GM23338 (cell line): ENCODE measurements at regions not wholly inside any gene's neighbourhood (a gene's known extent, or its start where the extent isn't known, plus 50 kb on each side); places are given as distances from the start of the nearest gene placed in this dataset.

Experiments
- ATAC-seq: fragments of 200-7000 bp; cut with Tn5 transposase; 3 replicates; pipeline ENCODE4 v1.9.1; 2020
- DNase-seq: peaks from one replicate; pipeline ENCODE4 v3.0.0-alpha.2; 2015; ENCODE audit warnings: low spot score
- H2AFZ ChIP-seq: fragments of 200-600 bp; sonication (generic); 2 replicates; pipeline ENCODE4 v1.8.0; 2016; ENCODE audit warnings: antibody characterized with exemption, mild to moderate bottlenecking, moderate library complexity
- H3F3A ChIP-seq: fragments of 200-600 bp; sonication (generic); replicated peaks from 2 replicates; pipeline ENCODE4 v1.8.0; 2017; ENCODE audit warnings: antibody characterized with exemption, mixed run types, low read depth
- H3K27ac ChIP-seq: fragments of 200-600 bp; sonication (generic); 2 replicates; pipeline ENCODE4 v1.6.1; 2016; ENCODE audit warnings: low read depth
- H3K27me3 ChIP-seq: fragments of 200-600 bp; sonication (generic); 2 replicates; pipeline ENCODE4 v1.8.0; 2016; ENCODE audit warnings: mild to moderate bottlenecking, mixed run types, moderate library complexity; ENCODE audit not compliant: insufficient read depth
- H3K36me3 ChIP-seq: fragments of 200-600 bp; sonication (generic); 2 replicates; pipeline ENCODE4 v1.8.0; 2016; ENCODE audit warnings: mild to moderate bottlenecking; ENCODE audit not compliant: insufficient read depth
- H3K4me1 ChIP-seq: fragments of 200-600 bp; sonication (generic); 2 replicates; pipeline ENCODE4 v1.8.0; 2016; ENCODE audit warnings: mild to moderate bottlenecking, moderate library complexity; ENCODE audit not compliant: insufficient read depth
- H3K4me2 ChIP-seq: fragments of 200-600 bp; sonication (generic); 2 replicates; pipeline ENCODE4 v1.7.1; 2017; ENCODE audit warnings: mixed run types
- H3K4me3 ChIP-seq: fragments of 200-600 bp; sonication (generic); 2 replicates; pipeline ENCODE4 v1.6.1; 2016; ENCODE audit warnings: mixed run types
- H3K79me2 ChIP-seq: fragments of 200-600 bp; sonication (generic); replicated peaks from 2 replicates; pipeline ENCODE4 v1.8.0; 2017; ENCODE audit warnings: mild to moderate bottlenecking; ENCODE audit not compliant: insufficient read depth
- H3K9me2 ChIP-seq: fragments of 200-600 bp; sonication (generic); 2 replicates; pipeline ENCODE4 v1.8.0; 2017; ENCODE audit not compliant: insufficient read depth
- H4K20me1 ChIP-seq: fragments of 200-600 bp; sonication (generic); replicated peaks from 2 replicates; pipeline ENCODE4 v1.8.0; 2017; ENCODE audit warnings: mild to moderate bottlenecking; ENCODE audit not compliant: insufficient read depth
- H3K27ac Mint-ChIP-seq: 2 replicates; pipeline ENCODE4 v1.8.0; 2020; ENCODE audit warnings: inconsistent platforms, mild to moderate bottlenecking, moderate library complexity, mixed read lengths
- H3K27me3 Mint-ChIP-seq: 3 replicates; pipeline ENCODE4 v1.8.0; 2022; ENCODE audit warnings: low read depth, mild to moderate bottlenecking, moderate library complexity, mixed read lengths, inconsistent platforms; ENCODE audit not compliant: insufficient read depth, poor library complexity
- H3K36me3 Mint-ChIP-seq: 3 replicates; pipeline ENCODE4 v1.8.0; 2021; ENCODE audit warnings: low read depth, mild to moderate bottlenecking, inconsistent platforms, moderate library complexity, mixed read lengths
- H3K4me1 Mint-ChIP-seq: 3 replicates; pipeline ENCODE4 v1.8.0; 2020; ENCODE audit warnings: mild to moderate bottlenecking, inconsistent platforms, mixed read lengths
- H3K4me3 Mint-ChIP-seq: 3 replicates; pipeline ENCODE4 v1.8.0; 2021; ENCODE audit warnings: moderate library complexity, mild to moderate bottlenecking, inconsistent platforms, mixed read lengths
- H3K9me3 Mint-ChIP-seq: 3 replicates; pipeline ENCODE4 v1.8.0; 2020; ENCODE audit warnings: moderate library complexity, mild to moderate bottlenecking, inconsistent platforms, mixed read lengths
- CREB1 ChIP-seq: fragments of 250-450 bp; sonication (Bioruptor Pico); IDR thresholded peaks from 2 replicates; pipeline ENCODE4 v1.5.0; 2020; ENCODE audit warnings: low read depth, mild to moderate bottlenecking, moderate library complexity
- EZH2 ChIP-seq: fragments of 200-600 bp; sonication (generic); IDR thresholded peaks from one replicate; pipeline ENCODE4 v1.8.0; 2017; ENCODE audit warnings: antibody characterized with exemption, mild to moderate bottlenecking, low read depth; ENCODE audit not compliant: unreplicated experiment
- EZH2phosphoT487 ChIP-seq: fragments of 200-600 bp; sonication (generic); IDR thresholded peaks from one replicate; pipeline ENCODE4 v1.8.1; 2018; ENCODE audit warnings: antibody characterized with exemption; ENCODE audit not compliant: unreplicated experiment
- JUNB ChIP-seq: IDR thresholded peaks from one replicate; pipeline ENCODE4 v1.6.1; 2016; ENCODE audit warnings: antibody characterized with exemption; ENCODE audit not compliant: unreplicated experiment
- NANOG ChIP-seq: IDR thresholded peaks from 2 replicates; pipeline ENCODE4 v1.6.1; 2016; ENCODE audit warnings: antibody characterized with exemption, borderline replicate concordance
- POLR2AphosphoS5 ChIP-seq: IDR thresholded peaks from 2 replicates; pipeline ENCODE4 v1.6.1; 2016; ENCODE audit warnings: antibody characterized with exemption, low read depth
- REST ChIP-seq: IDR thresholded peaks from one replicate; pipeline ENCODE4 v1.6.1; 2018; ENCODE audit warnings: antibody characterized with exemption; ENCODE audit not compliant: unreplicated experiment
- ZNF114 ChIP-seq: fragments of 250-450 bp; sonication (Bioruptor Pico); IDR thresholded peaks from 2 replicates; pipeline ENCODE4 v1.5.0; 2020; ENCODE audit warnings: mild to moderate bottlenecking, moderate library complexity
- ZNF331 ChIP-seq: fragments of 250-450 bp; sonication (Bioruptor Pico); IDR thresholded peaks from 2 replicates; pipeline ENCODE4 v1.5.0; 2020; ENCODE audit warnings: low read depth, mild to moderate bottlenecking, moderate library complexity
- TF ChIP-seq, protein P1 (sequence below): IDR thresholded peaks from 2 replicates; pipeline ENCODE4 v1.6.1; 2016; ENCODE audit warnings: antibody characterized with exemption
- TF ChIP-seq, protein P2 (sequence below), 2 experiments: fragments of 200-600 bp in 1 of 2; sonication (generic) in 1 of 2; conservative IDR thresholded peaks; 2 replicates each; pipeline versions ENCODE4 v1.5.1 to v1.6.1; 2016 to 2017; ENCODE audit warnings: antibody characterized with exemption in 2 of 2, low read depth in 2 of 2, mild to moderate bottlenecking in 2 of 2, moderate library complexity in 1 of 2

GRCh38 chr2:75952173-75952572 lies 241.5 kb upstream of the GCFC2 start:
- H3K36me3 ChIP-seq: no peaks in the 10 kb centered on the region

GRCh38 chr2:75949385-75950030 lies 238.8 kb upstream of the GCFC2 start:
- H3K36me3 Mint-ChIP-seq: no peaks in the 10 kb centered on the region
- ATAC-seq: no peak
- TF ChIP-seq POLR2AphosphoS5 (no peak), NANOG (no peak), ZNF114 (no peak), ZNF331 (CRISPR knock-in tag) (no peak), REST (no peak), JUNB (no peak), EZH2 (no peak), CREB1 (CRISPR knock-in tag) (no peak), EZH2phosphoT487 (no peak)
- TF ChIP-seq, protein P1, sequence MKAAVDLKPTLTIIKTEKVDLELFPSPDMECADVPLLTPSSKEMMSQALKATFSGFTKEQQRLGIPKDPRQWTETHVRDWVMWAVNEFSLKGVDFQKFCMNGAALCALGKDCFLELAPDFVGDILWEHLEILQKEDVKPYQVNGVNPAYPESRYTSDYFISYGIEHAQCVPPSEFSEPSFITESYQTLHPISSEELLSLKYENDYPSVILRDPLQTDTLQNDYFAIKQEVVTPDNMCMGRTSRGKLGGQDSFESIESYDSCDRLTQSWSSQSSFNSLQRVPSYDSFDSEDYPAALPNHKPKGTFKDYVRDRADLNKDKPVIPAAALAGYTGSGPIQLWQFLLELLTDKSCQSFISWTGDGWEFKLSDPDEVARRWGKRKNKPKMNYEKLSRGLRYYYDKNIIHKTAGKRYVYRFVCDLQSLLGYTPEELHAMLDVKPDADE: no peak
- TF ChIP-seq, protein P2, sequence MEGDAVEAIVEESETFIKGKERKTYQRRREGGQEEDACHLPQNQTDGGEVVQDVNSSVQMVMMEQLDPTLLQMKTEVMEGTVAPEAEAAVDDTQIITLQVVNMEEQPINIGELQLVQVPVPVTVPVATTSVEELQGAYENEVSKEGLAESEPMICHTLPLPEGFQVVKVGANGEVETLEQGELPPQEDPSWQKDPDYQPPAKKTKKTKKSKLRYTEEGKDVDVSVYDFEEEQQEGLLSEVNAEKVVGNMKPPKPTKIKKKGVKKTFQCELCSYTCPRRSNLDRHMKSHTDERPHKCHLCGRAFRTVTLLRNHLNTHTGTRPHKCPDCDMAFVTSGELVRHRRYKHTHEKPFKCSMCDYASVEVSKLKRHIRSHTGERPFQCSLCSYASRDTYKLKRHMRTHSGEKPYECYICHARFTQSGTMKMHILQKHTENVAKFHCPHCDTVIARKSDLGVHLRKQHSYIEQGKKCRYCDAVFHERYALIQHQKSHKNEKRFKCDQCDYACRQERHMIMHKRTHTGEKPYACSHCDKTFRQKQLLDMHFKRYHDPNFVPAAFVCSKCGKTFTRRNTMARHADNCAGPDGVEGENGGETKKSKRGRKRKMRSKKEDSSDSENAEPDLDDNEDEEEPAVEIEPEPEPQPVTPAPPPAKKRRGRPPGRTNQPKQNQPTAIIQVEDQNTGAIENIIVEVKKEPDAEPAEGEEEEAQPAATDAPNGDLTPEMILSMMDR (conservative IDR thresholded peaks at IDR 0.05; ENCODE audit: low read depth in 2 of 2): no peak

More at GRCh38 chr2:75952173-75952572, 241.5 kb upstream of the GCFC2 start:
- no peak overlapping the region for H3K27ac Mint-ChIP-seq
- ATAC-seq (no peak), DNase-seq (no peak)
- H3K4me1 ChIP-seq: no peaks in the 10 kb centered on the region
- H3F3A ChIP-seq: no peaks in the 10 kb centered on the region
- H3K9me2 ChIP-seq: peaks cover 3% of the 10 kb centered on the region; the same call in 1 of the 2 replicates
- H3K4me3 Mint-ChIP-seq: no peak overlapping the region
- no peak for TF ChIP-seq CREB1 (CRISPR knock-in tag)
- no peak for TF ChIP-seq EZH2phosphoT487
- TF ChIP-seq ZNF114: no peak
- no peaks in the 10 kb centered on the region for H3K27me3 Mint-ChIP-seq
- H3K9me3 Mint-ChIP-seq: no peaks in the 10 kb centered on the region
- no peak overlapping the region for H3K4me2 ChIP-seq
- H3K79me2 ChIP-seq: no peaks in the 10 kb centered on the region
- H3K27me3 ChIP-seq: no peaks in the 10 kb centered on the region
- H3K4me3 ChIP-seq: no peak overlapping the region
- no peak overlapping the region for H3K27ac ChIP-seq
- no peaks in the 10 kb centered on the region for H3K36me3 Mint-ChIP-seq
- no peaks in the 10 kb centered on the region for H3K4me1 Mint-ChIP-seq
- 0 out of 2 replicates have a peak overlapping the region, but pooled peaks have one; percentile 5 for H2AFZ ChIP-seq
- H4K20me1 ChIP-seq: no peaks in the 10 kb centered on the region

More at GRCh38 chr2:75949385-75950030, 238.8 kb upstream of the GCFC2 start:
- H2AFZ ChIP-seq: no peak overlapping the region
- H3K9me3 Mint-ChIP-seq: no peaks in the 10 kb centered on the region
- no peaks in the 10 kb centered on the region for H3K27me3 ChIP-seq
- no peak overlapping the region for H3K4me2 ChIP-seq
- no peaks in the 10 kb centered on the region for H3K79me2 ChIP-seq
- no peaks in the 10 kb centered on the region for H3K27me3 Mint-ChIP-seq
- no peaks in the 10 kb centered on the region for H3K4me1 ChIP-seq
- H3K27ac ChIP-seq: no peak overlapping the region
- DNase-seq: no peak
- no peak overlapping the region for H3K4me3 Mint-ChIP-seq
- H3K27ac Mint-ChIP-seq: no peak overlapping the region
- H3K4me1 Mint-ChIP-seq: no peaks in the 10 kb centered on the region
- H3K36me3 ChIP-seq: no peaks in the 10 kb centered on the region
- H3K4me3 ChIP-seq: no peak overlapping the region
- H4K20me1 ChIP-seq: no peaks in the 10 kb centered on the region
- H3F3A ChIP-seq: no peaks in the 10 kb centered on the region
- H3K9me2 ChIP-seq: peaks cover 3% of the 10 kb centered on the region; the same call in 1 of the 2 replicates
